Tibial nerve (tissue), 4 donors: ENCODE measurements at regions not wholly inside any gene's neighbourhood (a gene's known extent, or its start where the extent isn't known, plus 50 kb on each side); places are given as distances from the start of the nearest gene placed in this dataset.

Experiments
- DNase-seq, 2 donors: peaks; one replicate each; pipeline ENCODE4 v3.0.0-alpha.2; 2019; ENCODE audit warnings: low spot score in 2 of 2
- H3K27ac ChIP-seq, 4 donors: fragments of 200-600 bp; sonication (generic) in 3 of 4; one replicate each; pipeline ENCODE4 v1.5.1; 2017 to 2019; ENCODE audit warnings: mild to moderate bottlenecking in 1 of 4
- H3K27me3 ChIP-seq, 2 donors: fragments of 200-600 bp; sonication (generic) in 1 of 2; one replicate each; pipeline versions ENCODE4 v1.5.1 to v1.6.0; 2017 to 2019
- H3K36me3 ChIP-seq, 3 donors: fragments of 200-600 bp; sonication (generic); one replicate each; pipeline ENCODE4 v1.5.1; 2018 to 2019
- H3K4me1 ChIP-seq, 4 donors: fragments of 200-600 bp; sonication (generic) in 3 of 4; one replicate each; pipeline ENCODE4 v1.5.1; 2017 to 2019
- H3K4me3 ChIP-seq, 4 donors: fragments of 200-600 bp; sonication (generic) in 3 of 4; one replicate each; pipeline ENCODE4 v1.5.1; 2017 to 2019; ENCODE audit warnings: mild to moderate bottlenecking in 1 of 4, moderate library complexity in 1 of 4
- H3K9me3 ChIP-seq, 4 donors: fragments of 200-600 bp; sonication (generic) in 3 of 4; one replicate each; pipeline ENCODE4 v1.5.1; 2017 to 2019
- CTCF ChIP-seq, 5 experiments: fragments of 200-600 bp in 3 of 5; fragments of 450-650 bp in 2 of 5; sonication (generic) in 3 of 5; IDR thresholded peaks; one replicate each; pipeline ENCODE4 v1.5.1; 2016 to 2019; ENCODE audit warnings: antibody characterized with exemption in 5 of 5, mild to moderate bottlenecking in 3 of 5, moderate library complexity in 2 of 5
- EP300 ChIP-seq, 2 donors: sonication (generic); formaldehyde crosslinking; IDR thresholded peaks; one replicate each; pipeline ENCODE4 v1.6.1; 2017; ENCODE audit warnings: antibody characterized with exemption in 2 of 2, mild to moderate bottlenecking in 1 of 2
- POLR2A ChIP-seq, 2 donors: fragments of 450-650 bp; IDR thresholded peaks; one replicate each; pipeline ENCODE4 v1.6.1; 2017; ENCODE audit warnings: antibody characterized with exemption in 2 of 2, mild to moderate bottlenecking in 2 of 2, moderate library complexity in 2 of 2
- WGBS, 2 donors: methylation state at CpG; one replicate each; pipeline ENCODE4 v1.1.5; 2018; 5-methylcytosine and 5-hydroxymethylcytosine counted together

GRCh38 chr6:138550346-138550767 lies 51.1 kb upstream of the NHSL1 start:
- Histone ChIP-seq H3K27me3 (no peaks in the 10 kb centered on the region), H3K4me3 (no peak overlapping the region), H3K36me3 (no peaks in the 10 kb centered on the region), H3K9me3 (no peaks in the 10 kb centered on the region), H3K27ac (no peak overlapping the region), H3K4me1 (peaks cover 0 to 22% (median 0%) of the 10 kb centered on the region in 4 donors)
- TF ChIP-seq POLR2A (IDR thresholded peaks at IDR 0.05), result no peak
- WGBS, 2 donors, result 46 to 58% methylated on average over 2 of the region's 2 CpGs
- DNase-seq, result no peak

GRCh38 chr6:138554146-138554545 lies 54.9 kb upstream of the NHSL1 start:
- H3K4me3 ChIP-seq, result no peak overlapping the region
- H3K9me3 ChIP-seq, result no peaks in the 10 kb centered on the region
- no peak for TF ChIP-seq POLR2A (IDR thresholded peaks at IDR 0.05)
- TF ChIP-seq EP300 (IDR thresholded peaks at IDR 0.05), result no peak
- TF ChIP-seq CTCF (IDR thresholded peaks at IDR 0.05), result no peak
- H3K36me3 ChIP-seq, result no peaks in the 10 kb centered on the region
- no peak for DNase-seq
- peaks cover 0 to 21% (median 0%) of the 10 kb centered on the region in 4 donors for H3K4me1 ChIP-seq
- H3K27ac ChIP-seq, result no peak overlapping the region
- no peaks in the 10 kb centered on the region for H3K27me3 ChIP-seq
- WGBS, 2 donors, result 84 to 86% methylated on average over 5 of the region's 5 CpGs

GRCh38 chr6:138555421-138555988 lies 56.2 kb upstream of the NHSL1 start:
- no peak overlapping the region for H3K4me3 ChIP-seq
- H3K27me3 ChIP-seq, result no peaks in the 10 kb centered on the region
- no peaks in the 10 kb centered on the region for H3K9me3 ChIP-seq
- 47 to 52% methylated on average over 5 of the region's 5 CpGs for WGBS, 2 donors
- DNase-seq, result no peak
- TF ChIP-seq CTCF (IDR thresholded peaks at IDR 0.05) (no peak), POLR2A (IDR thresholded peaks at IDR 0.05) (no peak), EP300 (IDR thresholded peaks at IDR 0.05) (no peak)
- H3K36me3 ChIP-seq, result no peaks in the 10 kb centered on the region
- peak overlapping the region in 1 of 4 donors; percentile 44 for H3K27ac ChIP-seq
- H3K4me1 ChIP-seq, result peaks cover 0 to 14% (median 0%) of the 10 kb centered on the region in 4 donors

GRCh38 chr6:138557147-138557546 lies 57.9 kb upstream of the NHSL1 start:
- Histone ChIP-seq H3K9me3 (no peaks in the 10 kb centered on the region), H3K27me3 (no peaks in the 10 kb centered on the region), H3K27ac (no peak overlapping the region), H3K4me1 (peaks cover 0 to 14% (median 0%) of the 10 kb centered on the region in 4 donors), H3K4me3 (no peak overlapping the region), H3K36me3 (no peaks in the 10 kb centered on the region)
- TF ChIP-seq EP300 (IDR thresholded peaks at IDR 0.05) (no peak), CTCF (IDR thresholded peaks at IDR 0.05) (no peak), POLR2A (IDR thresholded peaks at IDR 0.05) (no peak)
- no peak for DNase-seq
- WGBS, 2 donors, result 92 to 95% methylated on average over 5 of the region's 5 CpGs

- DNase-seq, result no peak
- H3K27me3 ChIP-seq, result no peaks in the 10 kb centered on the region
- no peaks in the 10 kb centered on the region for H3K36me3 ChIP-seq
- no peak for TF ChIP-seq EP300 (IDR thresholded peaks at IDR 0.05)
- TF ChIP-seq POLR2A (IDR thresholded peaks at IDR 0.05), result no peak
- no peak for TF ChIP-seq CTCF (IDR thresholded peaks at IDR 0.05)
- no peak overlapping the region for H3K27ac ChIP-seq
- H3K9me3 ChIP-seq, result no peaks in the 10 kb centered on the region
- no peak overlapping the region for H3K4me3 ChIP-seq
- H3K4me1 ChIP-seq, result peaks cover 0 to 14% (median 0%) of the 10 kb centered on the region in 4 donors
- WGBS, 2 donors, result 90 to 92% methylated on average over 4 of the region's 4 CpGs
These were observed 59.8 kb upstream of the NHSL1 start for GRCh38 chr6:138559143-138559542.
